Stimulated activated CD8-positive, alpha-beta memory T cell treated with anti-CD3 and anti-CD28 coated beads, Interleukin-15, amount 100 ng/mL, for 1 hour (primary cell): ENCODE measurements at regions not wholly inside any gene's neighbourhood (a gene's known extent, or its start where the extent isn't known, plus 50 kb on each side); places are given as distances from the start of the nearest gene placed in this dataset.

Experiments used
- DNase-seq: peaks from one replicate; pipeline ENCODE4 v3.0.0-alpha.2; 2020; ENCODE audit warnings: low read depth

DNA sequence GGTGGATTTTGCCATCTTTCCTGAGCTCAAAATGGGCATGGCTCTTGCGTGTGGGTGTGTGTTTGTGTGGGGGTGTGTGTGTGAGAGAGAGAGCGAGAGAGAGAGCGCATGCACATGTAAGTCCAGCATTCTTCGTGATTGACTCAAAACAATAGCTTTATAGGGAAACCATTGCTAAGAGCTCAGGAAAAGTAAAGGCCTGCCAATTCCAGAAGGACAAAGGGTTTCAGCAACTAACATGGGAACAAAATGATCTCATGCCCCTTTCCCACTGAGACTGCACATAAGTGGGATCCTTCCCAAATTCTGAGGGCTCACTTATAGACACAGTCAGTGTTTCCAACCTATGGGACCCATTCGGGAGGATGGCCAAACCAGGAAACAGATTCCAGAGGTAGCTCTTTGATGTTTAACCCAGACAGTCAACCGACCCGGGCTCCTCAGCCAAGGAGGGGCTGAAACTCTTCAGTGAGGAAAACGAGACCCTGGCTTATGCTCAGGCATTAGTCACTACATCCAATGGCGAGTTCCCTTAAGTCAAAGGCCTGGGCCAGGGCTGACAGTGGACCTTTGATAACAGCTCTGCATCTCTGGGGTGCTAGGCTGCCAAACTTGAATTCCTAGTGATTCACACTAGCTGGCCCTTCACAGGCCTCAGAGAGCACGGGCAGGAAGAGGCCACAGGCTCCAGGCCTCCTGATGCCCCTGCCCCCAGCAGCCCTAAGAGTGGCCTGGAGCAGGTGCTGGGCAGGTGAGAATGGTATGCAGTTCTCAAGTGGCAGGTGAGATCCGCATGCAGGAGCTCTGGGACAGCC, 305.0 kb upstream of the C2CD4B start:
- no peak for DNase-seq

DNA sequence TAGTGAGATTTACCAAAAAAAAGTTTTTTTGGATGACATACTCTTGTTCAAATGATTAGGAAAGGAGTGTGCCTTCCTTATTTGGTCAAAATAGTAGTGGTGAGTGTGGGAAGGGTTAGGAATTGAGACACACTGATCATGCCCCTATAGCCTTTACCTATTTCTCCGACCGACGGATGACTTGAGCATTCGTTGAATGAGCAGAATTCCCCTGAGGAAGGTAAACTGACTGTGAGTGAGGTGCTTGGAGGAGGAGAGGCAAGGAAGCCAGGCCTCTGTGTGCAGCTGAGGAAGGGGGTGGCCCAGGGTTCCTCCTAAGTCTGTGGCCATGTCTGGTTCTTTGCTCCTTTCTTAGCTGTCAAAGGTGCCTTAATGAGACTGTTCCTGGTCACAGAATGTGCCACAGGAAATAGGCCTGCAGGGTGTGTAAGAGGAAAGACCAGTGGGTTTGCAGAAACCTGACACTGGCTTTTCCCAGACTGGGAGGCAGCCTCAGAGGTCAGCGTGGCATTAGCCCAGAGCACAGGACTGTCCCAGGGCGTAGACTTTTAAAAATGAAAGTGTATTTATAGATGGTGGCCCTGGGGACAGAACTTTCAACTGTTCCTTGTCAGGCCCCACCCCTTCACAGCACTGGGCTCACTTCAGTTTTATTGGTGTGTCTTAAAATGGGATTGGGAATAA, 307.7 kb upstream of the C2CD4B start:
- DNase-seq: no peak

DNA sequence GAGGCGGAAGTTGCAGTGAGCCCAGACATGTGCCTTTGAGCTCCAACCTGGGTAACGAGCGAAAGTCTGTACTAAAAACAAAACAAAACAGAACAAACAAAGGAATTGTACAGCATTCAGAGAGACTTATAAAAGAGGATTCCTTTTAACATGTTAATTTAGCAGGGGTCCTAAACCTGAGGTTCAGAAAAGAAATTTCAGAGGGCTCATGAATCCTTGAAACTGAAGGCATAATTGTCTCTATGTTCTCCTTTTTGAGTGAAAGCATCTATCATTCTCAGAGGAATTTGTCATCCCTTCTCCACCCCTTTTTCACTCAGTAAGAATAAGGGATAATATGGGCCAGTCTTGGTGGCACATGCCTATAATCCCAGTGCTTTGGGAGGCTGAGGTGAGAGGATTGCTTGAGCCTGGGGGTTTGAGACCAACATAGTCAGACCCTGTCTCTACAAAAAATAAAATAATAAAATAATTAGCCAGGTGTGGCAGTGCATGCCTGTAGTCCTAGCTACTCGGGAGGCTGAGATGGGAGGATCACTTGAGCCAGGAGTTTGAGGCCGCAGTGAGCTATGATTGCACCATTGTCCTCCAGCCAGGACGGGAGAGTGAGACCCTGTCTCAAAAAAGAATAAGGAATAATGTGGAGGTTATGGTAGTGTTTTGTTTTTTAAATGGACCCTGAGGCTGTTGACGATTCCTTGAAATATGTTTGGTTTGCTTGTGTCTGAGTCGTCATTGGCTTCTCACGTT, 309.1 kb upstream of the C2CD4B start:
- no peak for DNase-seq

DNA sequence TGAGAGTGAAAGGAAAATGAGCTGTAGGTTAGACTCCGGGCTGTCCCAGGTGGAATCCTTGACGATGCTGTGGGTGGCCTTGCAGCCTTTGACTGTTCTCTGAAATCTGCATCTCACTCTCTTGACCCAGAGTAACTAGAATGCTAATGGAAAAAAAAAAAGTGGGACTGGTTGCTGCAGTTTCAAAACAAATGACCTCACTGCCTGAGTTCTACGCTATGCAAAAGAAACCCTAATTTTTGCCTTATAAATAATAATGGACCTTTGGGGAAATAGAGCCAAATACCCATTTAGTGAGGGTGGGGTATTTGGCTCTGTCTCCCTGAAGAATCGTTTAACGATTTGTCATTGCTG, 309.7 kb upstream of the C2CD4B start:
- DNase-seq: no peak

DNA sequence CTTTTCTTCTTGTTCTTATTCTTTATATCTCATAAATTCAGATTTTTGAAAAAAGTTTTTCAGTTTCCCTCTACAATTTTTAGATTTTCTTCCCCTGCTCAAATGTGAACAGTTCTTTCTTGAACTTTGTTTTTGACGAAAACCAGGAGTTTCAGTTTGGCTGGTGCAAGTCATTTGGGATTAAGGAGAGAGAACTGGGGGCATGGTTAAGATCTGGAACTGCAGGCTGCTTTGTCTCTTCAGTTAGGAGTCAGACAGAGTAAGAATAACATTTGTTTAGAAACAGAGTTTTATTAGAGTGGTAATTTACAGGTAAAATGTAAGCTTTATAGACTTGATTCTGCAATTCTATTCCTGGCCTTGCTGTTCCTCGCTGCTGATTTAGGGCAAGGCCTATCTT, 310.5 kb upstream of the C2CD4B start:
- no peak for DNase-seq

DNA sequence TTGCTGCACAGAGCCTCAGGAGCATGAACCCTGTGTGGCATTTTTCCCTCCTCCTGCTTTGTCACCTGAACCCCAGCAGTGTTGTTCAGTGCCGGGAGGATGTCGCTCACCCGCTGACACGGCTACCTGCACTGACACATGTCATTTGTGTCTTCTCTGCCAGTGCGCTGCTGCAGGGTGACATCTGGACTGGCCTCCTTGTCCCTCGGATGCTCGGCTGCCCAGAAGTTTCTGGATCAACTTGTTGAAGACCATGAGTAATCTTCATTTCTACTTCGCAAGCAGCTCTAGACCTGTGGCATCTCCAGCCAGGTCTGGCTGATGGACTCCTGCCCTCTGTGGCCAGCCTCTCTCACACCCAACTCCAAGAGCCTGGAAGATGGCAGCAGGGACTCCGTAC, 311.1 kb upstream of the C2CD4B start:
- no peak for DNase-seq

DNA sequence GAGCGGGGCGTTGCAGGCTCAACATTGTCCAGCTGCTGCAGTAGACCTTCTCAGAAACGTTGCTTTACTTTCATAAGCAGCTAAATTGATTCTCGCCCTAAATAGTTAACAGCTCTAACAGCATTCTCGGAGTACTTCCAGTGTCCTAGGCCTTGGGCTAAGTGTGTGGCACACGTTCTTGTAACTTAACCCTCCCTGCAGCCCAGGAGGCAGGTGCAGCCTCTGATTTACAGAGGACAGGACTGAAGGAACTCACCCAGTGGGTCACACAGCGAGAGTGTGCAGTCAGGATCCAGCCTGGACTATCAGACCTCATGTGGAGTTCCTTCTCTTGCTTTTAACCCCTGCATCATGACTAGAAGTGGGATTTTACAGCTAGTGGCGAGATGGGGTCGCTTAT, 312.8 kb upstream of the C2CD4B start:
- no peak for DNase-seq

DNA sequence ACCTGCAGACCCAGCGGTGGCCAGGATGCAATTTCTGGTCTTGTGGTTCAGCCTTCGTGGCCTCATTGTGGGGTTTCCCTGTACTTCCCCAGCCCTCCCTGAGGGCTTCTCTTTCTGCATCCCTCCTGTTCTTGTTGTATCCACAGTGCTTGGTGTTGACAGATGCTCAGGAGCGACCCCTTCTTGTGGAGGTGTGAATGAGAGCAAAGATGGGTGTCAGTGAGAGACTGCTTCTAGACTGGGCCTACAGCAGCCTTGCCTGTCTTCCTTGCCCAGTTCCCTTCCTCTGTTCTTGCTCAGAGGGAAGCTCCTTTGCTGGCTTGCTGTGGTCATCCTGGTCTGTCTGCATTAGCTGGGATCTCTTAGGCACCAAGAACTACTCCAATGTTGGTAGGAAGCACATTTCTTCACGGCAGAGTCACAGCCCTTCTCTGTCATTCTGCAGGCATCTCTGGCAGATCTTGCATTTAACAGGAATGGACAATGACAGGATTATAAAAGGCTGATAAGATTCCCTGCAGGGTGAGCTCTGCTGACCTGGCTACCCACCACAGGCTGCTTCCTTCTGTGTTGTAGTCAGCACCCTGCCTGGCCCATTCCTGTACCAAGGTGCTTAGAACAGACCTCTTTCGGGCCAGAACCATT, 317.8 kb upstream of the C2CD4B start:
- DNase-seq: no peak

DNA sequence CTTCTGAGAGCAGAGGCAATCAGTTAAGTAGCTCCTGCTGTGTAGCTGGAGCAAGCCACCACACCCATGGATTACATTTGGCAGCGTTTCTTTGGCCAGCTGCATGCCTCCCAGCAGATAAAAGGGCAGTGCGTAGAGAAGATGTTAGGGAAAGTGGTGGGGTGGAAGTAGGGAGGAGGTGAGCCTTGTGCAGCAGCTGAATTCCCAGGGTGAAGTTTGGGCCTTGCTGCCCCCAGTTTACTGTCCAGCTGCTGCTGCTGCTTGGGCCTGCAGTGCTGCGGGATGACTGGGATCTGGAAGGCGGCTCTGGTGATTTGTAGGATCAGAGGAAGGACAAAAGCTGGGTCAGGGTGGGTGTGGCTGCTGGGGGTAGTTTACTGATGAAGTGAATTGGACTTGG, 318.7 kb upstream of the C2CD4B start:
- no peak for DNase-seq

DNA sequence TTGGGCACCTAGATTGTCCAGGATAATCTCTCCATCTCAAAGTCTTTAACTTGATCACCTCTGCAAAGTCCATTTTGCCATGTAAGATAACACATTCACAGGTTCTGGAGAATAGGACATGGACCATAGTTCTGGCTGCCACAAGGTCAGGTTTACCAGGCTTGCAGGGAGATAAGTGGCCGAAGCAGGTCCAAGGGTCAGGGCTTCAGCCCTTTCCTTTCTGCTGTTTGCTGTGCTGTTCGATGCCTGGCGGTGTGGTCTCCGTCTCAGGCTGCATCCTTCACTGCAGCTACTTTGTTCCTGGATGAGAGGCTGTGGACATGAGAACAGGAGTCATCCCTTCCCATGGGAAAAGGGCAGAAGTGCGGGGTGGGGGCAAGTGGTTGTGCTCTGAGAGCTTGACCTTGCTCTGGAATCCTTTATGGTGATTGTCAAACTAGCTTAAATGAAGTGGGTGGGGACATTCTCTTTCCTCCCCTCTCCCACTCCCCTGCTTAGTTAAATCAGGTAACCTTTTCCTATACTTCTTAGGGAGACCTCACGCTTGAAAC, 320.2 kb upstream of the C2CD4B start:
- DNase-seq: no peak

DNA sequence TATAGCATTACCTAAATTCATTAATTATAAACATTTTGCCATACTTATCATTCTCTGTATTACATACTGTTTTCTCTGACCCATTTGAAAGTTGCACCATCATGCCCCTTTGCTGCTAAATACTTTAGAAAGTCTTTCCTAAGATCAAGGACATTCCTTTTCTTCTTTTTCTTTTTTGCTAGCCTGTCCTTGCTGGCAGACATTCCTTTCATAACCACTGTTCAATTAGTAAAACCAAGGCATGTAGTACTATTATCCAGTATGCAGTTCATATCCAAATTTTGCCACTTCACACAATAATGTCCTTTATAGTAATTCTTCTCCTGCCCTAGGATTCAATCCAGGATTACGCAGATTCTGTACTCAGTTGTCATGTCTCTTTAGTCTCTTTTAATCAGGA, 321.0 kb upstream of the C2CD4B start:
- DNase-seq: no peak

DNA sequence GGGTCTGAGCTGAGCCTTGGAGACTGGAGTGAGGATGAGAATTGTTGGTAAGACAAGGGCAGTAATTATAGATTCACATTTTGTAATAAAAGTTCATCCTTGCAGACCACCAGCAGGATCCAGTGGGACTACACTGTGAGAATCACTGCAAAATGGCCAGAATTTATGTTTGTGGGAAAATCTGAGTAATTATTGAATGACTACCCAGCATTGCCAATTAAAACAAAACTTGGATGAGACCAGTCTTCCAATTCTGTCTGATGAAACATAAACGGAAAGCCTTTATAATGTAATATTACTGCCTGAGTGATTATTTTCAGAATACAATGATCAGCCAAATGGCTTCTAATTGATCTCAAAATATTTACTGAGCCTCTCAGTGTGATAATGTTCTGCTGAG, 323.3 kb upstream of the C2CD4B start:
- no peak for DNase-seq

DNA sequence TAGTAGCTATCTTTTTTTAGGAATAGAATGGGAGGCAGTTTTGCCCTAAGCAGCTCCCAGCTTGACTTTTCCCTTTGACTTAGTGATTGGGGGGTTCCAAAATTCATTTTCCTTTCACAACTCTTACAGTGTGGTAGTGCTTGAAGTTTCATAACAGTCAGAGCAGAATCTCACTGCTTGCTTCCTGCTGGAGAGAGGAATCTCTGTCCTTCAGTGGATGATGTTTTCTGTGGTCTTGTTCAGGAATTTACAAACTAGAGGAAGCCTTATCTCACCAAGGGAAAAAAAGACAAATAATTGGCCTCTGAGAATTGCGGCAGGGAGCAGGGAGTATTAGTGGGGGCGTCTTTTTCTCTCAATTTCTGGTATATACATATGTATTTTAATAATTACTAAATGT, 326.6 kb upstream of the C2CD4B start:
- DNase-seq: no peak

DNA sequence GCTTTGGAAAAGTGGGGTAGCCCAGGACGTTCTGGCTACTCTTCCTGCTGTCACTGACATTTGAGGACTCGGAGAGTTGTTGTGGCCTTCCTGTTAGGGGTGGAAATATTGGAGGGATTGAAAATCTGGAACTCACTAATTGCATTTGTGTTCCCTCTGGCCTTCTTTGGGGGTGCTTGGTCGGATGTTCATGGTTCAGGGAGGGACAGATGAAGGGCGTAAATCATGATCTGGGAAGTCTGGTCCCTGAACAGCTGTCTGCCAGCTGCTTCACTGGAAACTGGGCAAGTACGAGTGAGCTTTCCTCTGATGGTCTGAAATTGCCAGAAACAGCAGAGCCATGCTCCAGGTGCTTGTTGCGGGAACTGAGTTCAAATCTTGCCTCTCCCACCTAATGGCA, 327.8 kb upstream of the C2CD4B start:
- no peak for DNase-seq

DNA sequence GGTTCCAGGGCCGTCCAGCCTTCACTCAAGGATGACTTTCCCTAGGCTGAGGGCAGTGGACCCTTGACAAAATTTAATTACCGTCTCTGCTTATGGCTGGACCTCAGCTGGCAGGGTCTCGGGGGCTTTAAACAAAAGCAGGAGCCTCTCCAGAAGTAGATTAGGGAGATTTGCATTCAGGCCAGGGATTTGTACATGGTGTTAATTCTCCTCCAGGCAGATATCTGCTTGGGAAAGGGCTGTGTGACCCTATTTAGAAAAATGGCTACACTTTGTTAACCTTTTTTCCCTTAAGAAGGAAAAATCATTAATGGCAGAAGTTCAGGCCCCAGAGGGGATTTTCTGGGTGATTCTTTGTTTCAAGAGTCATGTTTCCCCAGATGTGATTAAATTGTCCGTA, 329.1 kb upstream of the C2CD4B start:
- DNase-seq: no peak

DNA sequence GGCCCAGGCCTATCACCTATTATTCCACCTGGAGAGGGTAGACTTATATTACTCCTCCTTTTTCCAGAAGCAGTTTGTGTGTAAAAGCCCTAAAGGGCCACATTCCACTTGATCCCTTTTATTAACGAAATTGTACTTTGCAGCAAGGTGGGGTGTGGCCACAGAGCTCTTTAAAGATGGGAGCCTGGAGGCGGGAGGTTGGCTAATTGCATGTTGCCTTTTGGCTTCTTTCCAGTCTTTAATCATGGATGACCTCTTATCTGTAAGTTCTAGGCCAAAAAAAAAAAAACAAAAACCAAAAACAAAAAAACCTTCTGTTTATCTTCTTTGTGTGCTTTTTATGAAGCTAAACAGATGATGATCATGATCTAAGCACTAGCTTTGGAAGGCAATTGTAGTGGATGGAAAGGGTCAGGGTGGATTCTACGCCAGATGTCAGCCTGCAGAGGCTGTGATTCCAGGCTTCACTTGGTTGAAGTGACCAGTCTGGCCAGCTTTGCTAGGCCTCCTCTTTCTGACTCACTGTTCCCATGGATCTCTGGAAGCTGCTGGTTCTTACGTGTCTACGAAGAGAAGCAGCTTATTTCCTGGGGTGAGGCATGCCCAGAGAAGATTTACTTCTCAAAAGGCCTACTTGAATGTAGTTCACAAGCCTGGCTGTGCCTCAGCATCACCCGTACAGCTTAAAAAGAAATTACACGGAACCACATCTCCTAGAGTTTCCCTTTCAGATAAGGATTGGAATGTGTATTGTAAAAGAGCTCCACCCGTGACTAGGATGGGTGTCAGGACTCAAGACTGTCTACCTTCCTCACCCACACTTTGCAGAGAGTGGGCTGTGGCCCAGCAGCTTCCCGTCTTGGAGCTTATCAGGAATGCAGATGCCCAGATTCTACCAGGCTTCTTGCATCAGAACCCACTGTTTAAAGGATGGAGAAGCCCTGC, 330.9 kb upstream of the C2CD4B start:
- no peak for DNase-seq

DNA sequence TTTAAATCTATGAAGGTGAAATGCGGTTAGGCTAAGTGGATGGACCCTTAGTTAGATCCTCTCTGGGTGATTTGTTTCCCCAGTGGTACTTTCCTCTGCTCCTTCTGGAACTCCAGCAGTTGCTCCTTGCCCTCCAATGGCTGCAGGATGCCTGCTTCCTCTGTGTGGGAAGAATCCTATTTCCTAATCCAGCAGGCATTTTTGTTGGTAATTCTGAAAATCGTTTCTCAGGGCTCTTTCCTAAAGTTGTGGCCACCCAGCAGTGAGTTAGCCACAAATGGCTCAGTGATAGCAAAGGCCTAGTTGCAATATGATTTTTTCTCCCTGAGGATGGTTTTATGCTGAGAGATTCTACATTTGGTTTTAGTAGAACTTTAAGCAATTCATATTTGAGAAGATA, 332.3 kb upstream of the C2CD4B start:
- no peak for DNase-seq

DNA sequence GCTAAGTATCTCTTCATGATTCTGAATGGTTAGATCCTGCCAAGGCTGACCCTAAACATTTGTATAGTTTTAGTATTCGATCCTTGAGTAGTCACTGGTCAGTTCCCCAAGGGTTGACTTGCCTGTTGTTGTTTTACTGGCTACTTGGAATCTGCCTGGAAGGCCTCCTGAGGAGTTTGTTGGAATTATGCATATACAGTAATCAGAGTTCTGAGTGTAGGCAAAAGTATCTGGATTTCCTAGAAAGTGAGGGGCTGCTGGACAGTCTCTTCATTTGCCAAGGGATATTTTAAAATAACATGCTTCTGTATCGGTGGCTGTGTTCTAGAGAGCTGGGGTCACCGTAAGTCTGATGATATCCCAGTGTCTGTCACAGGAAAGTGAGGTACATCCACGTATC, 333.2 kb upstream of the C2CD4B start:
- DNase-seq: no peak

DNA sequence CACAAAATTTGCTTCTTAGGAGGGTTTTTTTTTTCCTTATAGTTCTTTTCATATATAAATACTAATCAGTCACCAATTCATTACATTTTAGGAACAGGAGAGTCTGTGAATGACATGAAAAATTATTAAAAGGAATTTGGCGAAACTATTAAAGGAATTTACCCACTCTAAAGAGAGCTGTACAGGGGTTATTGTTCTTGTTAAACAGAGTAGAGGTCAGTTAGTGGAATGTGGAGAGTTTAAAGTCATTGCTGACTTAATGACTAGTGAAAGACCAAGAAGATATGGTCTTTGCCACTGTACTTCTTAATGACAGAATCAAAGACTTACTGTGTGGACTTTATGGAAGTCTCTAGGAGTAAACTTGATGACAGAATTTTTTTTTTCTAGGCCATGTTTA, 333.6 kb upstream of the C2CD4B start:
- DNase-seq: no peak

DNA sequence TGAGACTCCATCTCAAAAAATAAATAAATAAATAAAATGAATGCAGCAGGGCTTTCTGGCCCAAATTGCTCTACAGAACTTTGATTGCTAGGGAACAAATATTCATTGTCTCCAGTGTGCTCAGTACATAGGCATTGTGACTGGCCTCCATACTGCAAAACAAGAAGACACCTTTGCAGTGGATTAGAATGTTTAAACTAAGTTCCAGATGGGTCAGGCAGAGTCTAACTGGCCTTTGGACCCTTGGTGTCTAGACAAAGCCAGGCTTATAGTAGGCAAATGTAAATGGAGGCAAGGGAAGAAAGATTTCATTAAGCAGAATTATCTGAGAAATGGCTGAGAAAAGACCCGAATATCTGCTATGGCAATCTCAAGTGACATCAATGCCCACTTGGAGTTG, 335.2 kb upstream of the C2CD4B start:
- DNase-seq: no peak

DNA sequence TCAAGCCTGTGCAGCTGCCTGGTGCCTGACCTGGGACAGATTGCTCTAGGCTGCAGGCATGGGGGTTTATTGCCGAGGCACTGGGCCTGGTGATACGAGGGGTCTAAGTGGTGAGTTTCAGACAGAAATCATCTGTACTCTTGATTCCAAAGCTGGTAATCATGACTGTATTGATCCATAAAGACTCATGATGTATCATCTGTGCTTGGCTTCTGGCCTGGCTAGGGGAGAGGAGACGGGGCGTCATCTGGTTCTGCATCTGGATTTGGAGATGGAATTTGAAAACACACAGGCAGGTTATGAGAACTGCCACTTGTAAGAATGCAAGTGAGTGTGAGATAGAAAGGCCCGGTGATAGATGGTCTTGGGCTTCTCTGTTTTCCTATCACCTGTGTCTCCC, 337.4 kb upstream of the C2CD4B start:
- no peak for DNase-seq
